AG09309 (cell line): ENCODE measurements at regions not wholly inside any gene's neighbourhood (a gene's known extent, or its start where the extent isn't known, plus 50 kb on each side); places are given as distances from the start of the nearest gene placed in this dataset.

Experiments
- DNase-seq: peaks from one replicate; pipeline ENCODE4 v3.0.0-alpha.2; 2010; ENCODE audit warnings: low read depth
- H3K4me3 ChIP-seq: 2 replicates; pipeline ENCODE4 v1.5.1; 2011; ENCODE audit warnings: mild to moderate bottlenecking, low read depth, low read length, moderate library complexity; ENCODE audit not compliant: control insufficient read depth
- CTCF ChIP-seq: IDR thresholded peaks from 2 replicates; pipeline ENCODE4 v1.5.1; 2011; ENCODE audit warnings: mild to moderate bottlenecking, low read depth, low read length, inconsistent platforms; ENCODE audit not compliant: insufficient read depth, control insufficient read depth; ENCODE audit errors: missing control alignments

GRCh38 chr3:13203398-13204176 lies 130.4 kb upstream of the IQSEC1 start:
- no peak overlapping the region for H3K4me3 ChIP-seq
- no peak for DNase-seq
- TF ChIP-seq CTCF: no peak

- DNase-seq: no peak
- TF ChIP-seq CTCF: no peak
- no peak overlapping the region for H3K4me3 ChIP-seq
These were observed 129.6 kb upstream of the IQSEC1 start for GRCh38 chr3:13202744-13203397.

GRCh38 chr3:13201851-13202250 lies 128.6 kb upstream of the IQSEC1 start:
- DNase-seq: no peak
- no peak overlapping the region for H3K4me3 ChIP-seq
- TF ChIP-seq CTCF: no peak

- no peak overlapping the region for H3K4me3 ChIP-seq
- DNase-seq: no peak
- peak; percentile 9 for TF ChIP-seq CTCF
These were observed 127.7 kb upstream of the IQSEC1 start for GRCh38 chr3:13200946-13201345.

GRCh38 chr3:13200465-13200864 lies 127.2 kb upstream of the IQSEC1 start:
- no peak for TF ChIP-seq CTCF
- no peak for DNase-seq
- no peak overlapping the region for H3K4me3 ChIP-seq

- DNase-seq: no peak
- no peak overlapping the region for H3K4me3 ChIP-seq
- TF ChIP-seq CTCF: no peak
These were observed 126.7 kb upstream of the IQSEC1 start for GRCh38 chr3:13199899-13200451.
